ENCODE measurements at regions not wholly inside any gene's neighbourhood (a gene's known extent, or its start where the extent isn't known, plus 50 kb on each side); places are given as distances from the start of the nearest gene placed in this dataset.

DNA sequence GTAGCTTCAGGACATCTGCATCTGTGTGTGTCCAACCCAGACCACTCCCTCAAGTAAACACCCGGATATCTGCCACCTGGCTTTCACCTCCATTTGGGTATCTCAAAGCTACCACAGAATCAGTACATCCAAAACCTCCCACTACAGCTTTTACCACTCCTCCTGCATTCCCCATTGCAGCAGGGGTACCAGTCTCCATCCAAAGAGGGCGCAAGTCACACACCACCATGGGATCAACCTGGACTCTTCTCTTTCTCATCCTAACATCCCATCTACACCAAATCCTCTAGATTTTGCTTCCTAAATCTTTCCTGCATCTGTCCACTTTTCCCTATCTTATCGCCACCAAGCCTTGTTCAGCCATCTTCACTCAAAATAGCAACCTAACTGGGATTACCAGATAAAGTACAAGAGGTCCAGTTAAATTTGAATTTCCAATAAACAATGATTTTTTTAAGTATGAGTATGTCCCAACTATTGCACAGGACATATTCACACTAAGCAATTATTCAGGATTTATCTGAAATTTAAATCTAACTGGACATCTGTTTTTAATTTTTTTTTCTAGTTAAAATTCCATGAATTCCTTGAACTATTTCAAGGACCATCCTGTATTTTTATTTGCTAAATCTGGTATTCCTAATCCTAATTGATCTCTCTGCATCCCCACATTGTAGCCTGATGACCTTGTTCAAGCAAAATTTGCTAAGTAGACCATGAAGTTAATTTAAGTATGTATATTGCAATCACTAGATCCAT lies 164.3 kb upstream of the MLN start:
- no peak for DNase-seq

DNA sequence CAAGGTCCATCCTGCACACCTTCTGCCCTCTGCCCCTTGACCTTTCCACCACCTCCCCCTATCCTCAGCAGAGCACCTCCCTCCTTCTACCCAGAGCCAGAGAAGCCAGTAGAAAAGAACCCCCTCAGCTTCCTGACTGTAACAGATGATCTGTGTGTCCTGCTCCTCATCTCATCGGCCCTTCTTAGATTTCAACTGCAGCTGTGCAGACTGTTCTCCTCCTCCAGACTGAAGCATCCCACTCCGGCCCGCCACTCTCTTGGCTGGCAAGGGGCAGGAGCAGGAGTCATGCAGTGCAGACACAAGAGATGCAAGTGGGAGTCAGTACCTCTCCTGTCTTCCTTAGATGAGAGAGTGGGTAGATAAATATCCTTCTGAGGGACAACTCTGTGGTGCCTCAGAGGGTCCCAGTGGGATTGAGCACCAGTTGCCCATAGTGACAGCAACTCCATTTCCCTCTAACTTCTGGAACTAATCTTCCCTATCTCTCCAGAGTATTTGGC lies 163.5 kb upstream of the MLN start:
- no peak for DNase-seq

DNA sequence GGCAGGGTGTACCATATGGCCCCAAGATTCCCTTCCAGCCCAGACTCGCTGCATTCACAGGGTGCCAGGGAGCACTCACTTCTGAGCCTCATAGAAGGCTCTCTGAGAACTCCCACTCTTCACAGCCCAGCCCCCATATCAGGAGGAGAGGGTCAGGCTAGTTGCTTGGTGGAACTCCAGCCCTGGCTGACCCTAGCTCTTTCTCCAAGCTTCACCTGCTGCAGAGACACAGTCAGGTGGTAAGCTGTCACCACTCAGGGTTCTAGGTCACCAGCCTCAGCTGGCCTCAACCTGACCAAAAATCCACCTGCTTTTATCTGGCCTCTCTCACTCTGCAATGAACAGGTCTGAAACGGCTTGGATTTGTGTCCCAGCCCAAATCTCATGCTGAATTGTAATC lies 162.7 kb upstream of the MLN start:
- no peak for DNase-seq

DNA sequence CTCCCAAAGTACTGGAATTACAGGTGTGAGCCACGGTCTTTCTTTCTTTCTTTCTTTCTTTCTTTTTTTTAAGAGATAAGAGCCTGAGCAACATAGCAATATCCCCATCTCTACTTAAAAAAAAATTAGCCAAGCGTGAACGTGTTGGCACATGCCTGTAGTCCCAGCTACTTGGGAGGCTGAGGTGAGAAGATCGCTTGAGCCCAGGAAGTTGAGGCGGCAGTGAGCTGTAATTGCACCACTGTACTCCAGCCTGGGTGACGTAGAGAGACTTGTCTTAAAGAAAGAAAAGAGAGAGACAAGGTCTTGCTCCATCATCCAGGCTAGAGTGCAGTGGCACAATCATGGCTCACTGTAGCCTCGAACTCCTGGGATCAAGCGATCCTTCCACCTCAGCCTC lies 162.0 kb upstream of the MLN start:
- DNase-seq = no peak

DNA sequence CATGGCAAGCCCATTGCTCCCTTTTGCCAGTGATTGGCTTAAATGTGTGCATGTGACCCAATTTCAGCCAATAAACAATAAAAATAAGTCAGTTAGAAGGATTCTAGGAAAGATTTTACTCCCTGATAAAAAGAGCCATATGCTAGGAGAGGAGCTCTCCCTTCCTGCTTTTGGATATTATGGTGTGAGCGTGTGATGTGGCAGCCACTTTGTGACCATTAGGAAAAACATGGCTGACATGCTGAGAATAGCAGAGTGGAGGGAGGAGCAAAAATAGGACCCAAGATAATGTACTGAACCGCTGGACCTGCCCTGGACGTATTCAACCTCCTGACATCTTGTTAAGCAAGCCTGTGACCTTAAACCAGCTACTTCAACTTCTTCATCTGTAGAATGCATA lies 160.6 kb upstream of the MLN start:
- no peak for DNase-seq

DNA sequence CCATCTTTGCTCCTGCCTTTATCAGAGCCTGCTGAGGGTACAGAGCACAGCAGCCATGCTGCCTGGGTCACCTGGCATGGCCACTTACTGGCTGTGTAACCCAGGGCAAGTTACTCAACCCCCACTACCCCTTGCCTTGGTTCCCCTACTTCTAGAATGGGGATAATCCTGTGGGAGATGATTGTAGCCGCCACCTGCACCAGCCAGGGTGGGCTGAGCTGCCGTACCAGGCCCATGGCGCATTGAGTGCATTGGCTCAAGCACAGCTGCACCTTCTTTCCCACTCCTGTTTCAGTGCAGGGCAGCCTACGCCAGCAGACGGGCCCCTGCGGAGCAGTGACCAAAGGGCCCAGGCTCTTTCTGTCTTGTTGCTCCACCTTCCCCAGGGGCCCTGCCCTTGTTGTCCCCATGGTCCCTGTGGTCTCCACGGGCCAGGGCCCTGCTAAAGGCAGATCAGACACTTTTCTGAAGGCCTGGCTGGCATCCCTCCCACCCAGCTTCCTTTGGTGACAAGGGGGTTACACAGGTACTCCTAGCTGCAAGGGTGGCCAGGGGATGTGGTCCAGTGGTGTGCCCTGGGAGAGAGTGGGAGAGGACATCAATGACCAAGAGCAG lies 159.4 kb upstream of the MLN start:
- no peak for DNase-seq

DNA sequence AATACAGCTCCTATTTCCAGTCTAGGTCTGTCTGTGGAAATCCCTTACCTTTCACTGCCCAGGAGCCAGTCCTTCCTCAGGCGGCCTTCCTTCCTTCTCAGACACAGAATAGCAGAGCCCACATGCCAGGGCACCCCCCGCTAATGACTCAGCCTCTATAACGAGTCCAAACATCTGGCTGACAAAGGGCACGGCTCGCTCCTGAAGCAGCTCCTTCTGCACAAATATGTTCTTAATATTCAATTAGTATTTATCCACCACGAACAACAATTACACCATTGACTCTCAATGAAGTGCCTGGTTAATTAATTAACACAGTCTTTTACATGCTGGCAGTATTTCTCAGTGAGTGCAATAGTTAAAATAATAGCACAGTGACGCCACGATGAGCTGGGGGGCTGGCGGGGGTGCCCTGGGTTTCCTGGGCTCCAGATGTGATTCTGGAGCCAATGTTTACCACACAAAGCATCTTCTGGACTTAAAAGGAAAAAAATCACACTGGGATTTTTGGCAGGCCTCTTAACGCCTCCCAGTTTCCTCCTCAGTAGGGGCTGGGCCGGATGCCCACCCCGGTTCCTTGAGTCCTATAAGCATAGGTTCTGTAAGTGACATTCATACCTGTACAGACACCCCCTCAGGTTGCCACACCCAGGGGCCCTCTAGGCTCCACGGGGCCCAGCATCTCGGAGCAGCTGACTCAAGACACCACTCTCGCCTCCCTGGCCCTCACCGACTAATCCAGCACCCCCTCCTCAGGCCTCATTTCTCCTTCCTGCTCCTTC lies 158.6 kb upstream of the MLN start:
- DNase-seq = no peak

DNA sequence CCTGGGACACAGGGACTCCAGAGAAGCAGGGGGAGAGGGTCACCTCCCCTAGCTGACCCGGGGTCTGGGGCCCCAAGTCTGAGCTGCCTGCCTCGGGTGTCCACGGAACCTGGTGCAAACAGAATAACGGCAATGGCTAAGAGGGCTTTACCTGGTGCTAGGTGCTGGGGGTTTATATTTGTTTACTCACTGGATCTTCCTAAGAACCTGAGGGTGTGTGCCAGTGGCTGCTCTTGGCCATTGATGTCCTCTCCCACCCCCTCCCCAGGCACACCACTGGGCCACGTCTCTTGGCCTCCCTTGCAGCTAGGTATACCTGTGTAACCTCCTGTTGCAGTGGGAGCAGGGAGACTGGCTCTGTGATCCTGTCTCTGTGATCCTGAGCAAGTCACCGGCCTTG lies 157.9 kb upstream of the MLN start:
- no peak for DNase-seq

DNA sequence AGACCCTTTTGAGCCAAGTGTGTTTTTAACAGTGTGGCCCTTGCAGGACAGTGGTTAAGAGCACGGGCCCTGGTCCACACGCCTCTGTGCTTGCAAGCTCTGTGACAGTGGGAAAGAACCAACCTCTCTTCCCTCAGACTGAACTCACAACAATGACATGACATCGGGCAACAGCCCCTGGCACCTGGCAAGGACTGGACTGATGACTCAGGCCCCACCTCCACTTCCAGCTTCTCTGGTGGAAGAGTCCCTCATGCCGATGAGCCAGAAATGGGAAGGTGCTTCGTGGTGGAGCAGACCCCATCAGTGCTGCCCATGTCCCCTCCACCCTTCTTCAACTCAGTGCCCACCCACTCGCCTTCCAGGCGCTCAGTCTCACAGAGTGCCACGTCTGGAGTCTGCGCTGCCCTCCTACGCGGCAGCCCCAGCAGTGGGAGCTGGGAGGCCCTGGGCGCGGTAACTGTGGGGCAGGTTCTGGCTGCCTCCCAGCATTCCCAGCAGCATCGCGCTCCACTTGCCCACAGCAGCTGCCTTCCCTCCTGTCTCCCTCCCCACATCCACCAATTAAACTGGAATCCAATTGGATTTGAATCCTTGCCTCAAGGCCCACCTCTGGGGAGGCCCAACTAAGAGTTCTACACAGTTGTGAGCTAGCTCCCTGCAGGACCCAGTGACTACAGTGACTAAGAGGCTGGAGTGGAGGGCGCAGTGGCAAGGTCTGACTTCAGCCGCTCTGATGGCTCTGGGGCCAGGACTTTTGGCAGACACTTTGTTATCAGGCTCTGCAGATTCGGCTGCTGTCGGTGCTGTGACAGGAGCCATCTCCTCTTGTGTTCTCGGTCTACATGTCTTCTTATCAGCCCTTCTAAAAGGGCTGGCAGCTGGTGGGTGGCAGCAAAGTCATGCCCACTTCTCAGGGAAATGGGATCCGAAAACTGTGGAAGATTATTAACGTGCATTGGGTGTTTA lies 156.8 kb upstream of the MLN start:
- no peak for DNase-seq

DNA sequence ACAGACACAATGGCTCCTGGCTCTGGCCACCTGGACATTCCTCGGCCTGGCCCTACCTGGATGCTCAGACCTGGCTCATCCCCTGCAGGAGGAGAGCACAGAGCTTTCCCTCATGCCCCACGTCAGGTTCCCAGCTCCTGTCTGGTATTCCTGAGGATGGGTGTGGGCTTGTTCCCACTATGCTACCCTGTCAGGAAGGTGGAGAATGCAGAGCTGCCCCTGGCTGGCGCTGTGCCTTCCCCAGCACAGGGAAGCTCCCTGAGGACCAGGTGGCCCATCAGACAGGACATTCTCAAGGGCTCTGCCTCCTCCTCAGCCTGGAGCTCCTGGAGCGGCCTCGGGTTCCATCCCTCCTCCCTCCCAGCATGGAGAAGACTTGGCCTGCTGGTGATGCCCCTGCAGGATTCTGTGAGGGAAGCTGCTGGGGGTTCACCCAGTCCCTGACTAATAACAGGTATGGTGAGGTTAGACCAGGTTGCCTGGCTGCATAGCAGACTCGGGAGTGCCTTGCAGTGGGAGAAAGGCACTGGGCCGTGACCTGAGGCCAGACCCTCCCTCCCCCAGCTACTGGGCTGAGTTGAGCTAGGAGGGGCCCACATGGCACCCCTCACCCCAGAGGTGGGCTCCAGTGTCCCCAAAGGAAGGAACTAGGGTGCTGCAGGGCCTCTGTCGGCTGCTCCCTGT lies 156.0 kb upstream of the MLN start:
- no peak for DNase-seq

DNA sequence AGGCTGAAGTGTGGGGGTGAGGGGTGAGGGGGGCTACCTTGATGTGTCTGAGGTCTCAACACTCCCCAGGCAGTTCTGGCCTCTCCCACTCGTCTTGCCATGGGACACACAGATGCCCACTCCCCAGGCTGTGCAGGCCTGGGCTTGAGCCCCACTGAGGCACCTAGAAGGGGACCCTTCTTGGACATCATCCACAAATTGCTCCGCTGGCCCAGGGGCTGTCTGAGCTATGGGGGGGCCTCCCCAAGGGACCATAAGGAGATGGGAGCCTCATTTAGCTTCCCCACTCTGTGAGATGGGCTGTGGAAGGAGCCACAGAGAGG lies 155.5 kb upstream of the MLN start:
- DNase-seq = no peak

DNA sequence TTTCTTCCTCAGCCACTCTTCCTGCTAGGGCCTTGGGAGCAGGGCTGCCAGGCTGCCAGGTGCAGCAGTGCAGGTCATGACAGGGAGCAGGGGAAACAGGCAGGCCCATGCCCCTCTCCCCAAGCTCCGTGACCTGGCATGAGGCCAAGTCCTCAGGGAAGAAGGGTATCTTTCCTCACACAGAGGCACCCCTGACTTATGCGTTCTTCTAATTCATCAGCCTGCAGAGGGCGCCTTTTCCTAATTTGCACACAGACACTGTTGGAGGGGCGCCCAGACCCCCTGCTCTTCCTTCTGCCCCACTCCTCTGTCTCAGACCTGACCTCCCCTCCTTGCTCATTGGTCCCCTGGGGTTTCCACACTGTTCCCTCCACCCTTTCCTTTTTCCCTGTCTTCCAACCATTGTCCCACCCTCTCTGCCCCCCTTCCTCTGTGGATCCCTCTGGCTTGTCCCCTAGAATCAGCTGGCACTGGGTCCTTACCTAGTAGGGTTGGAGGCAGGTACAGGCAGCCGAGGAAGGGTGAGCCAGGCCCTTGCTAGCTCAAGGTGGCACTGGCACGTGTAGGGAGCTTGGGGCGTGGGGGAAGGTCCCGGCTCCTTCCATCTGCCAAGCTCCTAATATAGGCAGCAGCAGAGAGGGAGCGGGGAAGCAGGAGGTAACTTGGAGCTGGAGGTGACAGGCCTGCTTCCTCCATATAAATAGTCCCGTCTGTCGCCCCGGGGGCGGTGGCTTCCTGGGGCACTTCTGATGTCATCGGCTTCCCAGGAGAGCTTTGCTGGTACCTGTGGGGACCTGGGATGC lies 154.9 kb upstream of the MLN start:
- DNase-seq = no peak

DNA sequence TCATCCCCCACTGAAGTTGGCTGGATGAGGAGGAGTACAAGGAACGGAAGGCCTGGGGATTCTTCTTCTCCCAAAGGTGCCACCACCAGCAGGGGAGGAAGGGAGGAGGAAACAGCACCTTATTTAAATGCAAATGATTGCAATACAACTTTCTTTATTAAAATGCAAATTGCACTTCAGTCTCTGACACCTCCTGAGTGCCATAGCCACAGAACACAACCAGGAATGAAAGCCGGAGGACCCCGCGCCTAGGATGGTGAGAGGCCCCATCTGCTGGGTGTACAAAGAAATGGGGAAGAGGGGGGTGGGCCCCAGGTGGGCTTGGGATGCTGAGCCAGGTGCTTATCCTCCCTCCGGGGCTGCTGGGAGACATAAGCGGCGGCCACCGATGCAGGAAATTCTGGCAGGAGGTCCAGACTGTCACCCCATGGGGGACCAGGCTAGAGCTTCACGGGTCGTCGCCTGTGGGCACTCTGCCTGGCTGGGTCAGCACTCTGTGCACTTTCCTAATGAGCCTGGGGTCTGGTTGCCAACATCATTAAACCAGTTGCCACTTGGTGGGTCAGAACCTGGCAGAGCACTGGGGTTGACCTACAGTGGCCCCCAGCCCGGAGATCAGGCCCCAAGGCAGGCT lies 154.2 kb upstream of the MLN start:
- no peak for DNase-seq

DNA sequence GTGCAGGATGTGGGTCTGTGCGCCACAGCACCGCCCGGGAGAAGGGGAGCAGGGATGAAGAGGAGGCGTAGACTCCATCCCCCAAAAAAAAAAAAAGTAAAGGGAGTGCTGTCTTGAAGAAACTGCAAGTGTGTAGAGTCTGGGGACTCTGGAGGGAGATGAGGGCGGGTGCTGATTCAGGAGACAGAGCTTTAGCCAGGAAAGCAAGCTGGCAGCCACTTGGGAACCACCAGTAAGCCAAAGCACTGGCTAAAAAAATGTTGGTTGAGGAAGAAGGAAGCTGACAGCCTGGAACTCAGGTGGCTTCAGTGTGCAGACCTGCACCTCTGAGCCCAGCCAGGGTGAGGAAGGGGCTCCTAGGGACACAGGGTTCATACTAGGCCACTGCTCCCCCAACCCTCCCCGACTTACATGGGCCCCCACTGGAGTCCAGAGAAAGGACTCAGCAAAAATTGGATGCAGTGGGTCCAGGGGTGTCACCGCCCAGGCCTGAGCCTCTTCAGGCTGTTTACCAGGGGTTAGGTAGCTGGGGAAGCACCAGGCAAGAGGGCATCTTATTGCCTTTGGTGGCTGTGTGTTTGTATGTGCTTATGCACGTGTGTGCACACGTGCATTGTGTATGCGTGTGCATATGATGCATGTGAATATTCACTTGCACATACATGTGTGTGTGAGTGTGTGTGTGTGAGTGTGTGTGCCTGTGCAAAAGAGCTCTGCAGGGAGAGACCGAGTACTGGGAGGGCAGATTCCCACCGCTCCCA lies 153.5 kb upstream of the MLN start:
- no peak for DNase-seq

DNA sequence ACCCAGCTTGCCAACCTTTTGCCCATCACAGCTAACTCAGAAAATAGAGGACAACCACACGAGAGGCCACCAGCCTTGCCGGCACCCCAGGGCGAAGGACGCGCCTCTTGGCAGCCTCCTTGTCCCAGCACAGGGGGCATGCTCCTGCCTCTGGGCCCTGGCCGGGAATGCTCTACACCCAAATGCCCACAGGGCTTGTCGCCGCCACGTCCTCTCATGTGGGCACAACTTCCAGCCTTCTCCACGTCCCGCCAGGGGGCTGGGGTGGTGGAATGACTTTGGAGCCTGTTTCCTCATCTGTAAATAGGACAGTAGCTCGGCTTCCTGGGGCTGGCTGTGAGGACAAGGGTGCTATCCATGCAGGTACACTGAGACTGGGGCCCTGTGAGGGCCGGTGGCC lies 152.4 kb upstream of the MLN start:
- DNase-seq = no peak

DNA sequence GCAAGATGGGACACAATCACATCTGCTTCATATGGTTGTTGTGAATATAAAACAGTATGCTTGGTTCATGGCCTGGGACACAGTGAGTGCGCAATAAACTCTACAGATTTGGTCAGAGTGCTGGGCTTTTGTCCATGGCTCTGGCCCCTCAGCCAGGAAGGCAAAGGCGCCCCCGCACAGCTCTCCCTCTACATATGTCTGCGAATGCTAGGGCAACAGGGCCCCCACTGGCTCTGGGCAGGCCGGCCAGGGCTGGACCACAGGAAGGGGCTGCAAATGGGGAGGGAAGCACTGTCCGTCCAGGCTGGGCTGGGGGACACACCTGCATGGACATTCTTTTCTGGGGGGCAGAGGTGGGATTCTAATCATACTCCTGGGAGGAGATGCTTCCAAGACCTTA lies 151.8 kb upstream of the MLN start:
- DNase-seq = no peak

DNA sequence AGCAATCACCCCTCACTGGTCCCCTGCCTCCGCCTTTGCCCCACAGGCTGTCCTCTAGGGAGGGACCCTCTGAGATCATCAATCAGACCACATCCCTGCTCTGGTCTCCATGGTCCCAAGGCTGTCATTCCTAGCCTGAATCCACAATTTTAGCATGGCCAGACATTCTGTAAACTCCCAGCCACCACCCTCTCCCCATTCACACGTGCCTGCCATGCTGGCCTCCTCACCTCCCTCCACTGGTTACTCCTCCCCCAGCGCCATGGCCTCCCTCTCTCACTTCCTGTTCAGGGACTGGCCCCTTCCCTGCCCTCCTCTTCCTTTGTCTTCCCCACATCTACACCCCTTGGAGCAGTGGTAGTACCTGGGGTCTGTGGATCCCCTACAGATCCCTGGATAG lies 150.7 kb upstream of the MLN start:
- no peak for DNase-seq

DNA sequence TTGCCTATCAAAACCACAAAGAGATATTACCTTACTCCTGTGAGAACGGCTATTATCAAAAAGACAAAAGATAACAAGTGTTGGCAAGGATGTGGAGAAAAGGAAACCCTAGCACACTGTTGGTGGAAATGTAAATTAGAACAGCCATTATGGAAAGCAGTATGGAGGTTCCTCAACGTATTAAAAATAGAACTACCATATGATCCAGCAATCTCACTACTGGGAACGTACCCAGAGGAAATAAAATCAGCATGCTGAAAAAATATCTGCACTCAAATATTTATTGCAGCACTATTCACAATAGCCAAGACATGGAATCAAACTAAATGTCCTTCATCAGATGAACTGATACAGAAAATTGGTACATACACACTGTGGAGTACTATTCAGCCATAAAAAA lies 149.4 kb upstream of the MLN start:
- DNase-seq = no peak

DNA sequence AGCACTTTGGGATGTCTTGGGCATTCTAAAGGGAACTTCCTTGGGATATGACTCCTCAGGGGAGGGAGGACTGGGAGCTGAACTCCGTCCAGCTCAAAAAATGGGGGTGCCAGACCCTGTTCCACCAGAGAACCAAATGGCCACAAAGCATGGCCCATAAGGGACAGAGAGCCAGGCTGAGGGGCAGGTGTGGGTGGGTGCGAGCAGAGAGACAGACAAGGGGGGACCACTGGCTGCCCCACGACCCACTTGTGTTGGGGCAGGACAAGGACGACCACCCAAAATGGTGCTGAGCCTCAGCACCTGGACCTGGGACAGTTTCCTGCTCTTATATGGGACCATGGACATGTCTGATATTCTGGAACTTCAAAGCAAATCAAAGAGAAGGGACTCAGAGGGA lies 148.2 kb upstream of the MLN start:
- no peak for DNase-seq

All from activated CD4-positive, alpha-beta T cell treated with anti-CD3 and anti-CD28 coated beads, Interleukin-10, Interleukin-2, amounts not matched to agents 100 ng/mL and 50 ng/mL, durations not matched to agents 16 hours and 8 hours (primary cell).